Posterior vena cava (tissue), 2 donors: ENCODE measurements at regions not wholly inside any gene's neighbourhood (a gene's known extent, or its start where the extent isn't known, plus 50 kb on each side); places are given as distances from the start of the nearest gene placed in this dataset.
"Not testable (repeated sequence)": the region's sequence is repeated elsewhere in the genome, so short reads cannot be mapped to it uniquely, and the experiment has no call there.

Source experiments
- DNase-seq: peaks from one replicate; pipeline ENCODE4 v3.0.0-alpha.2; 2020; ENCODE audit warnings: low spot score
- intact Hi-C, 2 donors: fragments of 100-400 bp; cut with DNase I; formaldehyde crosslinking; loops; one replicate each; pipeline versions ENCODE4 v1.14.1 to v1.14.2; 2022 to 2023
- donor health status: DM: yes; HTN: yes; CAD: no.
- donor health status: DM: yes; HTN: yes; CAD: no.

DNA sequence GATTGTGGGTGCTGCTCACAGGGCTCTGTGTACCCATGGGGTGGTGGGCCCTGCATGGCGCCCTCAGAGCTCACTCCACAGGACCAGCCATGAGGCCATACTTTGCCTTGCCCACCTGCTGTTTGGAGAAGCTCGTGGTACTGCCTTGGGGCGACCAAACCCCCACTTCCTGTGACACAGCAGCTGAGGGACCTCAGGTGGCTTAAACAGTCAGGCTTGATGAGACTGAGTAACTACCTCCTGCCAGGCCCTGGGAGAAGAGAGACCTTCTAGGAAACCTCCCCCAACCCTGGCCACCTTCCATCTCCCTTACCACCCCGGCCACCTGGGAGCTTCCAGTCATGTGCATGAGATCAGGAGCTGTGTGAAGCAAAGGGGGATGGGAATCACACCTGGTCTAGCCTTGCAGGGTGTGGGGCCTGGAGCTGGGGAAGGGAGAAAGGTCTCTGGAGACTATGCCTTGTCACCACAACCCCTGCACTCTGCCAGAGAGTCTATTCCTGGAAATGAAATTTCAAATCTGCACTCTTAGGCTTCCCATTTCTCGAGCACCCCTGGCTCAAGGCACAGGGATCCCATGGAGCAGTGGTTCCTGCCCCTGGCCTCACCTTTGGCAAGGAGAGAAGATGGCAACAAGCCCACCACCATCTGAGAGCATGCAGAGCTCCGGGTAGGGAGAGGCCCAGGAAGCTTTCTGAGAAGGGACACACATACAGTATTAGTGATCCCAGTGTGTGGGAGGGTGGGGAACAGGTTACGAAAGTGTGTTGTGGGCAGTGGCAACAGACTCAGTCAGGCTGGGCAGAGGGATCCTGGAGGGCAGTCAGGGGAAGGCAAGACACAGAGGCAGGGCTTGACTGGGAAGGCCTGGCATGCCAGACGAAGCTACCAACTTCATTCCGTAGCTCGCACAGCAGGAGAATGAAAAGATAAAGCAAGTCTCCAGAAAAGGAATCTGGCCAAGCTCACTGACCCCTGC is 125.0 kb downstream of the URI1 start:
- peak; percentile 64 for DNase-seq
- intact Hi-C loops, result loop anchor here in 1 of 2 donors (1.0 kb wide), 1 partner anchor 31 kb away; no protein-coding TSS in a partner anchor

DNA sequence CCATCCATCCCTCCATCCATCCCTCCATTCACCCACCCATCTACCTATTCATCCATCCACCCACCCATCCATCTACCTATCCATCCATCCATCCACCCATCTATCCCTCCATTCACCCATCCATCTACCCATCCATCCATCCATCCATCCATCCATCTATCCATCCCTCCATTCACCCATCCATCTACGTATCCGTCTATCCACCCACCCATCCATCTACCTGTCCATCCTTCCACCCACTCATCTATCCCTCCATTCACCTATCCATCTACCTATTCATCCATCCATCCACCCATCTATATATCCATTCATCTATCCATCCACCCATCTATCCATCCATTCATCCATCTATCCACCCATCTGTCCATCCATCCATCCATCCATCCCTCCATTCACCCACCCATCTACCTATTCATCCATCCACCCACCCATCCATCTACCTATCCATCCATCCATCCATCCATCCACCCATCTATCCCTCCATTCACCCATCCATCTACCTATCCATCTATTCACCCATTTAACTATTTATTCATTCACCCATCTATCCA is 126.0 kb downstream of the URI1 start:
- DNase-seq, result not testable (repeated sequence)

DNA sequence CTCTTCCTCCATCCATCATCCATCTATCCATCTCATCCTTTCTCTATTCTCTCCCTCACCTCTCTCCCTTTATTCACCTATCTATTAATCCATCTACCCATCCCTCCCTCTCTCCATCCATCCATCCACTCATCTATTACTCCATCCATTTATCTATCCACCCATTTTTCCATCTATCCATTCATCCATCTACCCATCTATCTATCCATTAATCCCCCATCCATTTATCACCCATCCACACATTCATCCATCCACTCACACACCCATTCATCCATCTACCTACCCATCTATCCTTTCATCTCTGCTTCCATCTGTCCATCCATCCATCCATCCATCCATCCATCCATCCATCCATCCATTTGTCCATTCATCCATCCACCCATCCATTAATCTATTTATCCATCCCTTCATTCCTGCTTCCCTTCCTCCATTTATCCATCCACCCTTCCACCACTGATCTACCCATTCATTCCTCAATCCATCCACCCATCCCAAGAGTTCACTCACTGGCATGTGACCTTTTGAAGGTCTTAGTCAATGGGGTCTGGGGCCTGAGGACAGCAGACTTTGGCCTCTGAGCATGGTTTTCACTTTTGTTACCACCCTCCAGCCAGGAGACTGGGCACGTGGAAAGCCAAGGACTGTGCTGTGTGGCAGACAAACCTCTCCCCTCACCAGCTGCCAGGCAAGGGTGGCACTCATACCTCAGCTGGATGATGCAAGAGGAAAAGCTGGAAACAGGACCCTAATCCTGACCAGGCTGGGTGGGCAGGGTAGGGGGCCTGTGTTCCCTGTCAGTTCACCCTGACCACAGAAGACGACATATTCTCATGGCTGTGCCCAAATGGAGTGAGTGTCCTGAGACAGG is 126.7 kb downstream of the URI1 start:
- intact Hi-C loops, result no loop called here
- DNase-seq, result no peak

More for the DNA sequence above, 126.0 kb downstream of the URI1 start:
- intact Hi-C loops, result not testable (repeated sequence)

DNA sequence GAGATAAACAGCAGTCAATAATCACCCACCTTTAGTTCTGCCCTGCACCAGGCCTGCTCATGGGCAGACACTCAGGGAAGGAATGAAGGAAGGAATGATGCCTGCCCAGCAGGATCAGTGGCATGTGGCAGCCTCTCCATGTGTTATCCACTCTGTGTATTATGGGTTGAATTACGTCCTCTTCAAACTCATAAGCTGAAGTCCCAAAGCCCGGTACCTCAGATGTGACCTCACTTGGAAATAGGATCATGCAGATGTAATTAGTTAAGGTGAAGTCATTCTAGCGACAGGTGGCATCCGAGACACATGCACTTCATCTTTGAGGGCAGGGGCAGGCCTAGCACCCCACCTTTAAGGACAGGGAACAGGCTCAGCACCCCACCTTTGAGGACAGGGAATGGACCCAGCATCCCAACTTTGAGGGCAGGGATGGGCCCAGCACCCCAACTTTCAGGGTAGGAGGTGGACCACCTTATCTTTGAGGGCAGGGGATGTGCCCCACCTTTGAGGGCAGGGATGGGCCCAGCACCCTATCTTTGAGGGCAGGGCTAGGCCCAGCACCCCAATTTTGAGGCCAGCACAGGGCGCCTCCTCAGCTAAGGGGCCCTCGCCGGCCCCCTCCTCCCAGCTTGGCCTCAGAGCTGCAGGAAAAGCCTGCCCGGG is 127.6 kb downstream of the URI1 start:
- no peak for DNase-seq
- intact Hi-C loops, result no loop called here

DNA sequence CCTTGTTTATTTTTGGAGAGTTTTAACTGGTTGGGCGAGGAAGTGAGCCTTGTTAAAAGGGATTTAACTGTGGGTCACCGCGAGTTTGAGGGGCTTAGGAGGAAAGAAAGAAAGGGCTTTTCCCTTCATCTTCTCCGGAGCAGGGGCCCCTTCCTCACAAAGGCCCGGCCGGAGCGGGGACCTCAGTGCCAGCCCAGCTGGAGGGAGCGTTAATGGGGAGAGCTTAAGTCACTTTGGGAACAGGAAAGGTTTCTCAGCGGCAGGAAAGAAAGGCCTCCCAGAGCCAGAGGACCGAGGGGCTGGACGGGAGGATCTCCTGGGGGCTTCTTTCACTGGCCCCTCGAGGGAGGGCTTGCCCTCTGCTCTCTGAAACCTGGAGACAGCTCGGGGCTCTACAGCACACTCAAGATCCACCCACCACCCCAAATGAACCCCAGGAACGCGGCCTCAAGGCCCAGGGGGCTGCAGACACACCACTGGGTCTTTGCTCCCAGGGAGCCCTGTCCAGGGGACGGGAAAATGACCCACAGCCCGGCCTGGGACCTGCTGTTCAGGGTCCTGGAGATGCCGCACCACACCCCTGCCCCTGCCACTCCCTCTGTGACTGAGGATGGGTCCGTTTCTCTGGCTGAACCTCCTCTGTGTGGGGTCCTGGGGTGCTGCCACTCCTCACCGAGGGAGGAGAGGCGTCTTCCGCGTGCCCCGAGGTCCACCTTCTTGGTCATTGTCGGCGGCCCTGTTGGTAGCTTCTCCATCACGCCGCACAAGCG is 128.3 kb downstream of the URI1 start:
- DNase-seq, result peak; percentile 73

DNA sequence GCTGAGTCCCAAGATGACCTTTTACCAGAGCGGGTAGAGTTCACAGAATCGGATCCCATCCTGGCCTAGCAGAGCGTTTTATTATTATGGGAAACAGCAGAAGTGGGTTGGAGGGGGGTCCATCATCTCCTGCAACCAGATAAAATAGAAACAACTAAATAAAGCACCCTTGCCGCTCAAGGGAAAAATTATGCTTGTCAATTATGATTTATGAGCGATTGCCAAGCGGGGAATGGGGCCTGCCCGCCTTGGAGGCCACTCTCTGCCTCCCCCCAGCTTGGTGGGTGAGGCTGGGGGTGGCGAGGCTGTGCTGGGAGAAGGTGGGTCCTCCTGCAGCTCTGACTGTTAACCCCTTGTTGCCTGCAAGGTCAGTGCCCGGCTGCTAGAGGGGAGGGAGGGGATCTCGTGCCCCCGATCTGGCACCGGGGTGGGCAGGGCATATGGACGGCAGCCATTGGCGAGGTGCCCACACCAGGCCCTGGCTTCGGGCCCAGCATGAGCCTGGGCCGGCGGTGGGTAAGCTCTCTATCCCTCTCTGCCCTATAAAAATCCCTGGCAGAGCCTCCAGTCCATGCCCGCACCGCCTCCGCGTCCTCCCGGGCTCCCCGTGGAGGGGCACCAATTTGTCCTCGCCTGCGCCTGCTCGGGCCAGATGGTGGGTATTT is 129.1 kb downstream of the URI1 start:
- intact Hi-C loops, result no loop called here
- DNase-seq, result peak; percentile 55

More for the DNA sequence above, 128.3 kb downstream of the URI1 start:
- intact Hi-C loops, result no loop called here

DNA sequence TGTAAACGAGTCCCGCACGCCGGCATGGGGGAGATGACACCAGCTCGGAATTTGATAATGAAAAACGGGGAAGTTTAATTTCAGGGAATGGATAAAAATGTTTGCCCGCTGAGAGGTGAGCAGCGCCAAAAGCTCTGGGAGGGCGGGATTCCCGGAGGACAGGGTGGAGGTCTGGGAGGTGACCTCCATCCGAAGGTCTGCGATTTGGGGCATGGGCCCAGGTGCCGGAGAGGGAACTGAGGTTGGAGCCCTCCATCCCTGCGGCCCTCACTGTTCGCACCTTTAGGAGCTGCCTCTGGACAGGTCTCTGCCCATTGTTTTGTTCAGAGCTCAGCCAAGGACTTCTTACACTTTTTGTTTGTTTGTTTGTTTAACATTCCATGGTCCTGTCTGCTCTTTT is 129.8 kb downstream of the URI1 start:
- intact Hi-C loops, result no loop called here
- DNase-seq, result peak; percentile 58

DNA sequence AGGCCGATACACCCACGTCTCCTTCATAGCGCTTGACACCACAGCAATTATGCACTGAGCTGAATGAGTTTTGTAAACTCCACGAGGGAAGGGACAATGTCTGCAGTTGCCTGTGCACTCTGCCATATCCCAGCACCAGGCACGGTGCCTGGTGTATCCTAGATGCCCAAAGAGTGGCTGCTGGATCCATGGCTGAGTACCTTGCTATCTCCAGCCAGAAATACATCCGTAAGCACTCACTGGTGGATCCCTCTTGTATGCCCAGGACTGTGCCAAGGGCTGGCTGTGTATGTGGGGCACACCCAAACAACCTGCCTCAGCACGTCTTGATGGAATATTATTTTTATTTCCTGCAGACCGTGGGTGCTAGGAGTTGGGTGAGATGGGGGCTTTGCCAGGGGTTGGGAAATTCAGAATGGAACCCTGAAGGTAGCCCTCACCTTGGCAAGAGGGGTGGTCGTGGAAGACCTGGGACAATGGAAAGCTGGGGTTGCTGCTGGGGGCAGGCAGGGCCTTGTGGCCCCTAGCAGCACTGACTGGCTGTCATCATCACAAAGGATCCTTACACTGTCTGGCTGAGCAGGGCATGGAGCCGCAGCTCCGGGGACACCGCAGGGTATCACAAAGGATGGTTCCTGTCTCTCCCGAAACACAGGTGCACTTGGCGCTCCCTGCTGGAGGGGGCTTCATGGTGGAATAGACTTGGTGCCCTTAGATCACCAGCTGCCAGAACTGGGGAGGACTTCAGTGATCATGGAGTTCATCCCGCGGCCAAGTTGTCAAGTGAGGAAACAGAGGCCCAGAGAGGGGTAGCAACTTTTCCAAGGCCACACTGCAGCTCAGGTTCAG is 131.3 kb downstream of the URI1 start:
- intact Hi-C loops, result no loop called here

DNA sequence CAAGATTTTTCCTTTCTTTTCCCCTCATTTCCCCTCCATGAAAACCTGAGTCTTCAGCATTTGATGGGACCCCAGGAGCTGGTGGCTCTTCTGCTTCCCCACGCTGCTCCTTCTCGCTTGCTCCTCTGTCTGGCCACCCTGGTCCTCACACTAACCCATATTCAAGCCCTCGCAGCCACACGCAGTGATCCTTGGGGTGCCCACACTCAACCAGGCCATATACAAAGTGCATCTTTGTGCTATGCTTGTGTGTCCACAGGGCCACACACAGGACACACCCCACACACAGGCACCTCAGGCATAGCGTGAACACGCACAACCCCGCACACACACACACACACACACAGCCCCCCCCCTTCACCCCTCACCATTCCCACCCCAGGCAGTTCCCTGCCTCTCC is 132.1 kb downstream of the URI1 start:
- intact Hi-C loops, result no loop called here
- DNase-seq, result peak; percentile 42

More for the DNA sequence above, 131.3 kb downstream of the URI1 start:
- DNase-seq, result peak; percentile 68

DNA sequence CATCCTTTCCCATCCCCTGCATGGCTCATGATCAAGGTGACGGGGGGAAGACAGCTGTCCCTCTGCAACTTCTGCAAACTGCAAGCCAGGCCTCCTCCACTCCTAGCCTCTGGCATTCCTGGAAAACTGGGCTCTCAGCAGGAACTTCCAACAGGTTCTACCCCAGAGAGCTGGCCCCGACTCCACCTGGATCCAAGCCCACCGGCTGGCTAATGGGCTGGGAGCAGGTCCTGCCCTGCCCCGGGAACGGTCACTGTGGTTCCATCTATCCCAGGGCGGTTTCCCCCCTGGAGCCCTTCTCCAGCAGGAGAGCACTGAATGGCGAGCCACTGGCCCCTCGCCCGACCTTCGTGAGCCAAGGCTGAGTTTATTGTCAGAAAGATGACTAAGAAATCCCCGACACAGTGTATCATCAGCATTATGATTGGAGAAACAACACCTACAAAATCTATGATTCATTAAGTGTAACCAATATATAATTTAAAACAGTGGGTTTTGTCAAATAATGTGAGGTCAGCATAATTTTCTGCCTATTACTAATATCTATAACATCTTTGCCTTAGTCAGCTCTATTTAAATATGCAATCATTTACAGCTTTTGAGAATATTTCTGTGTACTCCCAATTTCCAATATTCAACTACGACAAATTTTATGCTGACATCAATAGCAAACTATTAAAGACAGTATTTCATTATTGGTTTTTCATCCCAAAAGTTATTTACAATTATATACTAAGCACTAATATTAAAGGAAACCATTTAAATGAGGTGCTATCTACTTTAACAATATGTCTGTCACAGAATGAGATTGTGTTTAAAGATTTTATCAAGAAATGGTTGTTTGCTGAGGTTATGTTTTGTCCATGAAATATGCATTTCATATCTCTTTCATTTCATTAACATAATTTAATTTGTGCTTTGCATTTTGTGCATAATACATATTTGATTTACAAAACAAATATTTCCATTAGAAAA is 133.0 kb downstream of the URI1 start:
- intact Hi-C loops, result no loop called here
- DNase-seq, result peak; percentile 29

DNA sequence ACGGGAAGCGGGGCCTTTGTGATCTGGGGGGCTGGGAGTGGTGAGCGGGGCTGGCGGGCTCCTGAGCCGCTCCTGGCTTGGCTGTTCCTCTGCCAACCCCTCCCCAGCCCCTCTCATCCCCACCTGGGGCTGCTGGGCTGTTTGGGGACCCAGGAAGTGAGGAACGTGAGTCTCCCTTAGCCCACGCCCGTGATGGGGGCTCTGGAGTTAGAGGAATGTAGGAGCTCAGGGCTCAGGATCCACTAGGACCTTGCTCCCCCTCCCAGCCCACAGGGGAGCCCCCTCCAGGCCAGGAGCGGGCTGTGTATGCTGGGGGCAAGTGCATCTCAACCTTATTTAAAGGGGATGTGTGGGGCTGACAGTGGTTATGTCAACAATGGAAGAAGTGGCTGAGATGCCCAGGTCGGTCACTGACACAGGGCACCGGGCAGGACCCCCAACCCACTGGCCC is 134.1 kb downstream of the URI1 start:
- intact Hi-C loops, result no loop called here
- peak; percentile 41 for DNase-seq

DNA sequence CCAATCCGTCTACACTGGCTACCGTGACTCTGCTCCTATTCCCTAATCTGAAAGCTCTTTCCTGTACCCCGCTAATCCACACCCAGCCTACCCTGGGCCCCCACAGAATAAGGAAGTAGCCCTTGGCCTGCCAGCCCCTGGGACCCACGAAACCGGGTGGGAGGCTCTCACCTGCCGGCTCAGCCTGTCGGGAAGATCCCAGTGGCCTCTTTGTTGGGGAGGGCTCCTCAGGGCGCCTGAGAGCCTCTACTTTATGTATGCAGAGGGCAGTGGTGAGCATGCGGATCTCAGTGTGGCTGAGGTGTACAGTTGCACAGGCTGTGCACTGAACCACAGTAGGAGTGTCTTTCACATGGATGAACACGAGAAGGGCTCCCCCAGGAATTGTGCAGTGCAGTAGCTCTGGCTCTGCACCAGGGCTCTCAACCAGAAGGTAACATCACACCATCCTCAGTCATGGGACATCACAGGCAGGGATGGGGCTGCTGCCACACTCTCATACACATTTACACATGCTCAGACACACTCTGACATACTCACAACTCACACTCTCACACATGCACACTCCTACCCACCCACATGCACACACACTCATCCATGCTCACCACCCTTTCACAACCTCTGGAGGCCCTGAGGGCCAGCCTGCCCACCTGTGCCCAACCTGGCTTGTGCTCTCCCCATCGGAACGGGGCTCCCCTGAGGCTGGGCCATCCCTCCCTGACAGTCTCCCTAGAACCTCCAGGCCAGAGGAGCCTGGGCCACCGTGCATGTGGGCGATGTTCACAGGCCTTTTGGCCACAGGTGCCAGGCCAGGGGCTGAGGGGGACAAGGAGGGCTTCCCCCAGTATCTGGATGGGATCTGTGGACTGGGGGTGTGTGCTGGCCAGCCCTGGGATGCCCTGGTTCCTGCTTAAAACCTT is 135.0 kb downstream of the URI1 start:
- DNase-seq, result peak; percentile 74
- intact Hi-C loops, result no loop called here

DNA sequence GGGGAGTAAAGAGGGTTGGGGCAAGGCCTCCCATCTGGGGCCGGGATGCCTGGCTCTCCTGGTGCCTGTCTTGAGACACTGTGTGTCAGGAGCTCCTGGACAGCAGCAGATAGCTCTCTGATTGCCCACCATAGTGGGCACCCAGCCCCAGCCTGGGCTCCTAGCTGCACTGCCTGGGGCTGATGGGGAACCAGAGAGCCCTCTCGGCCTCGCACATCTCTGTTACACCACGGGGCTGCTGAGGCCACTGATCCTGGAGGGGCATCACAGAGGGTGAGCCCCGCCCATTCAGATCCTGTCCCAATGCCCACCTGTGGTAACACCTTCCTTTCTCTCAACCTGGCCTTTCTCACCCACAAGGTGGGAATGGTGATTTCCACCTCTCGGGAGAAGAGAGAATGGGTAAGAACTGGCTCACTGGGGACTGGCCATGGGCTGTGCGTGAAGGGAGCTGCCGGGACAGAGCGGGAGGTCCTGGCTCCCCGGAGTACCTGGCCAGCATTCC is 135.9 kb downstream of the URI1 start:
- intact Hi-C loops, result no loop called here
- peak; percentile 43 for DNase-seq

DNA sequence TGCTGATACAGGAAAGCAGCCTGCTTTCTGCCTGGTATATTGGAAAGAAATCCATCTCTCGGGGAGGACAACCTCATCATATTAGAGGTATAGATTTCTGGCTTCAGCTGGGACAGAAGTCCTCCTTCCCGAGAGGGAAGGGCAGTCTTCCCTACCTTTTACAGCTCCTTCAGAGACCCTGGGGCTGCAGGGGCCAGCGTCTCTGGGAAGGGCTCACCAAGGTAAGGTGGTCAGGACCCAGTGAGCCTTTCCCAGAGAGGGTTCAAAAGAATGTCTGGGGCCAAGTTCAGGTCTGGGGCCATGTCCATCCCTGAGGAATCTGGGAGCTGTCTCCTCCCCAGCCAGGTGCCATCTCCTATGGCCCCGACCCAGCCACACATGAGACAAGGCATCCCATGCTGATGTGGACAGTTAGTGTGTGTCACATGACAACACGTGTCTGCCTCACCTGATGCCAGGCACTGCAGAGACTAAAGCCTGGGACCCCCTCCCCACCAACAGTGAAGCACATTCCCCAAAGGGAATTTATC is 136.4 kb downstream of the URI1 start:
- no peak for DNase-seq
- intact Hi-C loops, result no loop called here
